HL-60 (cell line): ENCODE measurements at regions not wholly inside any gene's neighbourhood (a gene's known extent, or its start where the extent isn't known, plus 50 kb on each side); places are given as distances from the start of the nearest gene placed in this dataset.

Experiments used
- DNase-seq, 2 experiments: peaks; one replicate each; pipeline ENCODE4 v3.0.0-alpha.2; 2010 to 2020; ENCODE audit warnings: low read depth in 1 of 2, low spot score in 1 of 2
- H3K27ac ChIP-seq: fragments of 250-450 bp; sonication (Bioruptor Pico); replicated peaks from 2 replicates; pipeline ENCODE4 v1.5.1; 2020; ENCODE audit warnings: mild to moderate bottlenecking, moderate library complexity
- H3K27me3 ChIP-seq: fragments of 250-450 bp; sonication (Bioruptor Pico); 2 replicates; pipeline ENCODE4 v1.5.1; 2021; ENCODE audit warnings: mild to moderate bottlenecking, moderate library complexity; ENCODE audit not compliant: insufficient read depth, poor library complexity, severe bottlenecking
- H3K4me3 ChIP-seq: replicated peaks from 2 replicates; pipeline ENCODE4 v1.5.1; 2011; ENCODE audit warnings: mild to moderate bottlenecking, control low read depth, low read length; ENCODE audit not compliant: insufficient read depth
- GABPA ChIP-seq: IDR thresholded peaks from 2 replicates; pipeline ENCODE4 v1.6.1; 2012; ENCODE audit warnings: low read depth
- POLR2AphosphoS5 ChIP-seq: IDR thresholded peaks from 2 replicates; pipeline ENCODE4 v1.6.1; 2012; ENCODE audit warnings: low read depth
- SPI1 ChIP-seq: IDR thresholded peaks from 2 replicates; pipeline ENCODE4 v1.6.1; 2012; ENCODE audit warnings: low read depth, mild to moderate bottlenecking, borderline replicate concordance
- TF ChIP-seq, protein P1 (sequence below): IDR thresholded peaks from one replicate; pipeline ENCODE4 v1.5.1; 2011; ENCODE audit warnings: low read length, control low read depth, inconsistent platforms; ENCODE audit not compliant: insufficient read depth
- TF ChIP-seq, protein P2 (sequence below): IDR thresholded peaks from 2 replicates; pipeline ENCODE4 v1.6.1; 2012; ENCODE audit warnings: low read depth; ENCODE audit not compliant: insufficient replicate concordance

DNA sequence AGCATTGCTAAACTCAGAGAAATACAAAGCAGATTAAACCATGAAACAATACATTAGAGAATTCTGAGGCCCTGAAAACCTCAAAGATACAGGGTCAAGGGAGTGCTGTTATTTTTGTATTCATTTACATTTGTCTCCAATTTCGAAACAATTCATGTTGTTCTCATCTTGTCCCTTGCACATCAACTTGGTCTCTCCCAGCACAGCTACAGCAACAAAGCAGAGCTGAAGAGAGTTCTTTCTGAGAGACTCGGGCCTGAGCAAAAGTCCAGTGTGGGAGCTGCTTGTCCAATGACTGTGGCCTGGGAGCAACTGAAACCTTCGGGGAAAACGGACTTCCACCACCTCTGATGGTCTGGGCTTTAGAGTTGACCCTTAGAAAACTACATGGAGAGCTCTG lies 79.4 kb upstream of the CDKN3 start:
- TF ChIP-seq, protein P1, sequence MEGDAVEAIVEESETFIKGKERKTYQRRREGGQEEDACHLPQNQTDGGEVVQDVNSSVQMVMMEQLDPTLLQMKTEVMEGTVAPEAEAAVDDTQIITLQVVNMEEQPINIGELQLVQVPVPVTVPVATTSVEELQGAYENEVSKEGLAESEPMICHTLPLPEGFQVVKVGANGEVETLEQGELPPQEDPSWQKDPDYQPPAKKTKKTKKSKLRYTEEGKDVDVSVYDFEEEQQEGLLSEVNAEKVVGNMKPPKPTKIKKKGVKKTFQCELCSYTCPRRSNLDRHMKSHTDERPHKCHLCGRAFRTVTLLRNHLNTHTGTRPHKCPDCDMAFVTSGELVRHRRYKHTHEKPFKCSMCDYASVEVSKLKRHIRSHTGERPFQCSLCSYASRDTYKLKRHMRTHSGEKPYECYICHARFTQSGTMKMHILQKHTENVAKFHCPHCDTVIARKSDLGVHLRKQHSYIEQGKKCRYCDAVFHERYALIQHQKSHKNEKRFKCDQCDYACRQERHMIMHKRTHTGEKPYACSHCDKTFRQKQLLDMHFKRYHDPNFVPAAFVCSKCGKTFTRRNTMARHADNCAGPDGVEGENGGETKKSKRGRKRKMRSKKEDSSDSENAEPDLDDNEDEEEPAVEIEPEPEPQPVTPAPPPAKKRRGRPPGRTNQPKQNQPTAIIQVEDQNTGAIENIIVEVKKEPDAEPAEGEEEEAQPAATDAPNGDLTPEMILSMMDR, result no peak
- TF ChIP-seq POLR2AphosphoS5 (no peak), GABPA (no peak), SPI1 (no peak)
- TF ChIP-seq, protein P2, sequence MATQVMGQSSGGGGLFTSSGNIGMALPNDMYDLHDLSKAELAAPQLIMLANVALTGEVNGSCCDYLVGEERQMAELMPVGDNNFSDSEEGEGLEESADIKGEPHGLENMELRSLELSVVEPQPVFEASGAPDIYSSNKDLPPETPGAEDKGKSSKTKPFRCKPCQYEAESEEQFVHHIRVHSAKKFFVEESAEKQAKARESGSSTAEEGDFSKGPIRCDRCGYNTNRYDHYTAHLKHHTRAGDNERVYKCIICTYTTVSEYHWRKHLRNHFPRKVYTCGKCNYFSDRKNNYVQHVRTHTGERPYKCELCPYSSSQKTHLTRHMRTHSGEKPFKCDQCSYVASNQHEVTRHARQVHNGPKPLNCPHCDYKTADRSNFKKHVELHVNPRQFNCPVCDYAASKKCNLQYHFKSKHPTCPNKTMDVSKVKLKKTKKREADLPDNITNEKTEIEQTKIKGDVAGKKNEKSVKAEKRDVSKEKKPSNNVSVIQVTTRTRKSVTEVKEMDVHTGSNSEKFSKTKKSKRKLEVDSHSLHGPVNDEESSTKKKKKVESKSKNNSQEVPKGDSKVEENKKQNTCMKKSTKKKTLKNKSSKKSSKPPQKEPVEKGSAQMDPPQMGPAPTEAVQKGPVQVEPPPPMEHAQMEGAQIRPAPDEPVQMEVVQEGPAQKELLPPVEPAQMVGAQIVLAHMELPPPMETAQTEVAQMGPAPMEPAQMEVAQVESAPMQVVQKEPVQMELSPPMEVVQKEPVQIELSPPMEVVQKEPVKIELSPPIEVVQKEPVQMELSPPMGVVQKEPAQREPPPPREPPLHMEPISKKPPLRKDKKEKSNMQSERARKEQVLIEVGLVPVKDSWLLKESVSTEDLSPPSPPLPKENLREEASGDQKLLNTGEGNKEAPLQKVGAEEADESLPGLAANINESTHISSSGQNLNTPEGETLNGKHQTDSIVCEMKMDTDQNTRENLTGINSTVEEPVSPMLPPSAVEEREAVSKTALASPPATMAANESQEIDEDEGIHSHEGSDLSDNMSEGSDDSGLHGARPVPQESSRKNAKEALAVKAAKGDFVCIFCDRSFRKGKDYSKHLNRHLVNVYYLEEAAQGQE, result no peak
- DNase-seq, result no peak
- peaks cover 9% of the 10 kb centered on the region for H3K27me3 ChIP-seq
- no peak overlapping the region for H3K4me3 ChIP-seq
- H3K27ac ChIP-seq, result no peak overlapping the region

DNA sequence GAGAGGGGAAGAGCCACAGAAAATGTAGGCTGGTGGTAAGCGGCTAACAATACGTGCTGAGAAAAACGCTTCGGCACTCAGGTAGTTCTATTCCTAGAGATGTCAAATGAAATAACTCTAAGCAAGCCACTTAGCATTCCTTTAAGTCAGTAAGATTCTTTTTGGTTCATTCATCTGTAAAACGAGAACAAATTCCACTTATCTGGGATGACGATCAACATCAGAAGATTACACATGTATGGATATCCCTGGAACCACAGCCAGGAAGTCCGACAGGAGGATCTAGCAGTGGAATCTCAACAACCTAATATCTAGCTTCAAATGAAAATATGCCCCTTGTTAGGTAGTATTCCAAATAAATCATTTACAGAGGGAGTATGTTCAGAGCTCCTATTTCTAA lies 74.6 kb upstream of the CDKN3 start:
- H3K27ac ChIP-seq, result no peak overlapping the region
- H3K27me3 ChIP-seq, result peaks cover 3% of the 10 kb centered on the region
- TF ChIP-seq GABPA (no peak), POLR2AphosphoS5 (no peak), SPI1 (no peak)
- TF ChIP-seq, protein P1, result no peak
- TF ChIP-seq, protein P2, result no peak
- DNase-seq, result no peak
- H3K4me3 ChIP-seq, result no peak overlapping the region

DNA sequence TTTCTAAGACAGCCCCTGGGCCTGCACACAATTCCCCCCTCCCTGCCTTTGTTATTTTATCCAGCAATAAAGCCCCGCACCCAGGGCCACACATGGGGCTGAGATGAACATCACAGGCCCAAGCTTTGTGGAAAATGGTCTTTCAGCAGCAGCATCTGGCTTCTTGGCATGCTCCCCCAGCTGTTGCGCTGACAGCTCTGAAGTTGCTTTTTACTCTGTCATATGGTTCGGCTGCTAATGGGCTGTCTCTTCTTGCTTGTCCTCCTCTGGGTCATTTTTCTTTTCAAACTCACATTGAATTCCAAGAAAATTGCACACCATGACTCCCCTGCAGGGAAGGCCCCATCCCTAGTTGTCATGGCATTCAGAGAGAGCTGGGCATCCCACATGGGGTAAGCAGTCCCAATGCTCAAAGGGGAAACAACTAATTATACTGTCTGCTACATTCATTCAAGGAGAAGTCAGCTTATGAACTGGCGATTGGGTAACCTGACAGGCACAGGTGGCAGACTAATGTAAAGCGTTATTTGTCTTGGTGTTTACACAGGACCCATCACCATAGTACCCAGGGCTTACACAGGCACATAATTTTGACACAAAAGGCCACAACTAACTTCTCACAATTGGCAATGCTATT lies 74.0 kb upstream of the CDKN3 start:
- DNase-seq, result no peak
- Histone ChIP-seq H3K4me3 (no peak overlapping the region), H3K27ac (no peak overlapping the region), H3K27me3 (no peaks in the 10 kb centered on the region)
- TF ChIP-seq, protein P1, result no peak
- no peak for TF ChIP-seq GABPA
- TF ChIP-seq SPI1, result no peak
- TF ChIP-seq POLR2AphosphoS5, result no peak

DNA sequence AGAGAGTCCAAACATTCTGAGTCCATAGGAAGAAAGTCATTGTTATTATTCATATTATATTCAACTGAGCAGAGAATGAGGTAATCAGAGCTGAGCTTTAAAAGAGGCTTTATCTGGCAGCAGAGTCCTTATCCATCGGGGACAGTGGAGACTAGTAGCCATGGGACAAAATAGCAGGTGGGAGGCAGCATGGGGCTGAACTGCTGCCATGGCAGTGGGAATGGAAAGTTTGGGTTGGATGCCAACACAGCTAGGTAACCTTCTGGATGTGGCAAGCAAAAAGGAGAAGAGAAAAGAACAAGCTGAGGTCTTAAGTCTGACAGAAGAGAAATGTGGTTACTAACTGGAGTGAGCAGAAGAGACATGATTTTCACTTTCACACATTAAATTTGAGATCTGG lies 71.0 kb upstream of the CDKN3 start:
- no peak for TF ChIP-seq POLR2AphosphoS5
- no peaks in the 10 kb centered on the region for H3K27me3 ChIP-seq
- H3K4me3 ChIP-seq, result no peak overlapping the region
- no peak overlapping the region for H3K27ac ChIP-seq
- no peak for DNase-seq
